ENCODE measurements at regions not wholly inside any gene's neighbourhood (a gene's known extent, or its start where the extent isn't known, plus 50 kb on each side); places are given as distances from the start of the nearest gene placed in this dataset.

DNA sequence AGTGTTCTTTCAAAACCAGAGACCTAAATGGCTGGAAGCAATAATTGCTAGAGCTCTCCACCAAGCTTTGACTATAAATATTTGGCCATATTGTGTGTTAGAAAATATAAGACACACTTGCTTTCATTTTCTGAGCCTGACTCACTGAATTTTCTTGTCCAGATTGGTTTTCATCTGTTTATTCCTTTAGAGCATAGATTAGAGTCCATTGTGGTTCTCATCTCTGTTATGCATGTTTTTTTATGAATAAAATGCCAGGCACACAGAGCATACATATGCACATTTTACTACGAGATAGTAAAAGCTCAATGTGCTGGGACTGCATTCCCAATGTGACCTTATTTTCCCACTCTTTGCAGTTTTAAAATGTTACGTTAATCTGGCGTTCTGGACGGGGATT is 115.3 kb upstream of the MLIP start:
- Histone ChIP-seq H3K27ac (no peak overlapping the region), H3K27me3 (ENCODE audit: low read depth) (no peaks in the 10 kb centered on the region), H3K36me3 (no peaks in the 10 kb centered on the region), H3K4me1 (no peaks in the 10 kb centered on the region), H3K9me3 (no peaks in the 10 kb centered on the region), H3K4me3 (no peak overlapping the region)
- intact Hi-C loops (cut with DNase I), result no loop called here
- no peak for ATAC-seq
- DNase-seq, result no peak
- TF ChIP-seq, protein P1, sequence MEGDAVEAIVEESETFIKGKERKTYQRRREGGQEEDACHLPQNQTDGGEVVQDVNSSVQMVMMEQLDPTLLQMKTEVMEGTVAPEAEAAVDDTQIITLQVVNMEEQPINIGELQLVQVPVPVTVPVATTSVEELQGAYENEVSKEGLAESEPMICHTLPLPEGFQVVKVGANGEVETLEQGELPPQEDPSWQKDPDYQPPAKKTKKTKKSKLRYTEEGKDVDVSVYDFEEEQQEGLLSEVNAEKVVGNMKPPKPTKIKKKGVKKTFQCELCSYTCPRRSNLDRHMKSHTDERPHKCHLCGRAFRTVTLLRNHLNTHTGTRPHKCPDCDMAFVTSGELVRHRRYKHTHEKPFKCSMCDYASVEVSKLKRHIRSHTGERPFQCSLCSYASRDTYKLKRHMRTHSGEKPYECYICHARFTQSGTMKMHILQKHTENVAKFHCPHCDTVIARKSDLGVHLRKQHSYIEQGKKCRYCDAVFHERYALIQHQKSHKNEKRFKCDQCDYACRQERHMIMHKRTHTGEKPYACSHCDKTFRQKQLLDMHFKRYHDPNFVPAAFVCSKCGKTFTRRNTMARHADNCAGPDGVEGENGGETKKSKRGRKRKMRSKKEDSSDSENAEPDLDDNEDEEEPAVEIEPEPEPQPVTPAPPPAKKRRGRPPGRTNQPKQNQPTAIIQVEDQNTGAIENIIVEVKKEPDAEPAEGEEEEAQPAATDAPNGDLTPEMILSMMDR (IDR thresholded peaks at IDR 0.05), result no peak

DNA sequence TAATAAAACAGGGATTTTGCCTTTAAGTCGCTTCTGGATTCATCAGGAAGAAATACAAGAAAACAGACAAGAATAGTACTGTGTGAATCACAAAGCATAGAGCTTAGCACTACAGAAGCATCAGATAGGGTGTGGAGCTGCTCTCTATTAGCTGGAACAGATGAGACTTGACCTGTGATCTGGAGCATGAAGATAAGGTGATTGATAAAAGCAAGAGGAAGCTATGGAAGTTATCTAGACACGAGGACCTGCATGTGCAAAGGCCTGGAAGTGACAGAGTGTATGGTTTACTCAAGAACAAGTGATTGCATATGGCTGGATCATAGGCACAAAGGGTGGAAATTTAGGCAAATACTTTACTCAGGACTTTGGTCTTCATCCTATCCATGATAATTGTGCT is 112.9 kb upstream of the MLIP start:
- H3K4me1 ChIP-seq, result no peaks in the 10 kb centered on the region
- ATAC-seq (no peak), DNase-seq (no peak)
- no peaks in the 10 kb centered on the region for H3K36me3 ChIP-seq
- no peaks in the 10 kb centered on the region for H3K27me3 ChIP-seq (ENCODE audit: low read depth)
- TF ChIP-seq, protein P1 (IDR thresholded peaks at IDR 0.05), result no peak
- H3K27ac ChIP-seq, result no peak overlapping the region
- intact Hi-C loops (cut with DNase I), result no loop called here
- H3K9me3 ChIP-seq, result no peaks in the 10 kb centered on the region
- no peak overlapping the region for H3K4me3 ChIP-seq

DNA sequence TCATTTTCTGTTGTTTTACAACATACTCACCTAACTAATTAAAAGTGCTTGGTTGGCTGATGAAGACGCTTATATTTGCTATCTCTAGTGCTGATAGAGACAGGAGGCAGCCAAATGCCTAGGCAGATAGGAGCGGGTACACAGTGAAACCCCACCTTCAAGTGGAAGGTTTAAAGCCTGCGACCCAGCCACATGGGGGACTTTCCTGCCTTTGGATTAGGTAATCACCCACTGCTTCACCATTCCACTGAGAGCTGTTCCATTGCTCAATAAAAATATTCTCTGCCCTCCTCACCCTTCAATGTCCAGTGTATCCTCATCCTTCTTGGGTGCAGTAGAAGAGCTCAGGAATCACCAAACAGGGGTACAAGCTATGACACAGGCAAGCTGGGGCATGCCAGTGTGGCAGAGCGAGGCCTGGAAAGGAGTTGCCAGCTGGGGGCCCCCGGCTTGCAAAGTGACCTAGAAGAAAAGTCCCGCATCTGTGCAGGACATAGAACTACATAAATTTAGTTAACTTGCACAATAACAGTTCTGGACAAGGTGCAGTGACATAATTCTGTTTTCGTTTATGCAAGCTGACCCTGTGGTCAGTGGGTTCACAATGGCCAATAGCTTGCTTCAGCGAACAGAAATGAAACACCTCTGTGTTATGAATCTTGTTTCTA is 112.0 kb upstream of the MLIP start:
- no peak for ATAC-seq
- Histone ChIP-seq H3K27me3 (ENCODE audit: low read depth) (no peaks in the 10 kb centered on the region), H3K4me3 (no peak overlapping the region), H3K36me3 (no peaks in the 10 kb centered on the region), H3K9me3 (no peaks in the 10 kb centered on the region), H3K27ac (no peak overlapping the region), H3K4me1 (no peaks in the 10 kb centered on the region)
- TF ChIP-seq, protein P1 (IDR thresholded peaks at IDR 0.05), result no peak
- intact Hi-C loops (cut with DNase I), result no loop called here
- no peak for DNase-seq

DNA sequence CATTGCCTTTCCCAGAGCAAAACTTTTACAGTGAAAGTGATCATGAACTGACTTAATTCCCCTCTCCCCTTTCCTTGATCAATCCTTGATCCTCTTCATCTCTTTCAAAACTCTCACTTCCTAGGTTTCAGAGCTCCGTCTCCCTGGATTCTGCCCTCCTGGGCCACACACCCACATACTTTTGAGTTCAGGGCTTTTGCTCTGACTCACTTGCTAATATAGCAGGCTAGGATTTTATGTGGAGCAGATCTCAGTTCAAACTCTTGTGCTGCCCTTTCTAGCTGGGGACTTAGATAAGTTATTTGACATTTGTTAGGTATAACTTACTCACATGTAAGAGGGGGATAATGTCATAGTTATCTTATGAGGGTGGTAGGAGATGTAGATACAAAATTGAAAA is 109.1 kb upstream of the MLIP start:
- H3K27me3 ChIP-seq (ENCODE audit: low read depth), result no peaks in the 10 kb centered on the region
- no peaks in the 10 kb centered on the region for H3K36me3 ChIP-seq
- no peak for ATAC-seq
- H3K9me3 ChIP-seq, result no peaks in the 10 kb centered on the region
- intact Hi-C loops (cut with DNase I), result no loop called here
- no peak overlapping the region for H3K4me3 ChIP-seq
- no peaks in the 10 kb centered on the region for H3K4me1 ChIP-seq
- no peak for DNase-seq
- no peak overlapping the region for H3K27ac ChIP-seq
- TF ChIP-seq, protein P1 (IDR thresholded peaks at IDR 0.05), result no peak

DNA sequence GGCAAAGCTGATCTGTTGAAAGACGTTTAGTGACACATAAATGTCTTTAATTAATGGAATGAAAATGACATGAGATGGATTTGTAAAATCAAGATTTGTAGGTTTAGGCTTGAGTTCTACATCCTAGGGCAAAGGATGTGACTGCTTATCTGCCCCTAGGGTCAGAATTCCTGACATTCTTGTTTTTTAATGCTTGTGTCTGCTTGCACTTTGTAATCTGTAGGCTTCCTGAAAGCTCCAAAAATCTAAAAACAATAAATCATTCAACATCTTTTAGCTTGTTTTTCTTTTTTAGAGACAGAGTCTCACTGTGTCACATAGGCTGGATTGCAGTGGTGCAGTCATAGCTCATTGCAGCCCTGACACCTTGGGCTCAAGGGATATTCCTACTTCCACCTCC is 107.9 kb upstream of the MLIP start:
- H3K4me3 ChIP-seq, result no peak overlapping the region
- TF ChIP-seq, protein P1 (IDR thresholded peaks at IDR 0.05), result no peak
- intact Hi-C loops (cut with DNase I), result no loop called here
- ATAC-seq, result no peak
- no peaks in the 10 kb centered on the region for H3K4me1 ChIP-seq
- no peaks in the 10 kb centered on the region for H3K36me3 ChIP-seq
- H3K27me3 ChIP-seq (ENCODE audit: low read depth), result no peaks in the 10 kb centered on the region
- H3K27ac ChIP-seq, result no peak overlapping the region
- no peaks in the 10 kb centered on the region for H3K9me3 ChIP-seq
- DNase-seq, result no peak

Data from lower lobe of right lung (tissue), 2 donors.